Dendritic cell treated with granulocyte-macrophage colony-stimulating factor and Interleukin-4, amounts not matched to agents 40 ng/mL and 50 ng/mL, for 4 days (primary cell): ENCODE measurements at regions not wholly inside any gene's neighbourhood (a gene's known extent, or its start where the extent isn't known, plus 50 kb on each side); places are given as distances from the start of the nearest gene placed in this dataset.
A peak's percentile ranks its signal among the peaks of the same experiment; 100 is the strongest.

Experiments
- H3K27ac Mint-ChIP-seq: one replicate; pipeline ENCODE4 v1.8.0; 2022; ENCODE audit warnings: mild to moderate bottlenecking, mixed read lengths
- H3K27me3 Mint-ChIP-seq: one replicate; pipeline ENCODE4 v1.8.0; 2022; ENCODE audit warnings: mild to moderate bottlenecking, mixed read lengths
- H3K36me3 Mint-ChIP-seq: one replicate; pipeline ENCODE4 v1.8.0; 2022; ENCODE audit warnings: low read depth, mixed read lengths
- H3K4me1 Mint-ChIP-seq: one replicate; pipeline ENCODE4 v1.8.0; 2022; ENCODE audit warnings: low read depth, mixed read lengths
- H3K4me3 Mint-ChIP-seq: one replicate; pipeline ENCODE4 v1.8.0; 2022; ENCODE audit warnings: mild to moderate bottlenecking, moderate library complexity, mixed read lengths
- H3K9me3 Mint-ChIP-seq: one replicate; pipeline ENCODE4 v1.8.0; 2022; ENCODE audit warnings: mixed read lengths
- intact Hi-C: fragments of 100-400 bp; cut with micrococcal nuclease; formaldehyde crosslinking; loops from one replicate; pipeline ENCODE4 v1.15.0; 2022

GRCh38 chr7:47648275-47648925, 66.5 kb upstream of the TNS3 start:
- peak overlapping the region; percentile 53 for H3K27ac Mint-ChIP-seq
- peaks cover 3% of the 10 kb centered on the region for H3K27me3 Mint-ChIP-seq
- H3K36me3 Mint-ChIP-seq, result no peaks in the 10 kb centered on the region
- intact Hi-C loops, result no loop called here
- H3K9me3 Mint-ChIP-seq, result peaks cover 11% of the 10 kb centered on the region
- H3K4me1 Mint-ChIP-seq, result peaks cover 26% of the 10 kb centered on the region
- H3K4me3 Mint-ChIP-seq, result no peak overlapping the region

- Mint-ChIP-seq H3K4me1 (peaks cover 22% of the 10 kb centered on the region), H3K9me3 (peaks cover 14% of the 10 kb centered on the region), H3K27me3 (peaks cover 3% of the 10 kb centered on the region), H3K4me3 (no peak overlapping the region), H3K36me3 (no peaks in the 10 kb centered on the region), H3K27ac (peak overlapping the region; percentile 56)
- intact Hi-C loops, result no loop called here
These were observed 66.0 kb upstream of the TNS3 start for GRCh38 chr7:47647918-47648250.

- H3K4me3 Mint-ChIP-seq, result no peak overlapping the region
- H3K27ac Mint-ChIP-seq, result peak overlapping the region; percentile 56
- intact Hi-C loops, result no loop called here
- no peaks in the 10 kb centered on the region for H3K36me3 Mint-ChIP-seq
- peaks cover 22% of the 10 kb centered on the region for H3K4me1 Mint-ChIP-seq
- H3K27me3 Mint-ChIP-seq, result peaks cover 3% of the 10 kb centered on the region
- H3K9me3 Mint-ChIP-seq, result peaks cover 14% of the 10 kb centered on the region
These were observed 65.4 kb upstream of the TNS3 start for GRCh38 chr7:47647181-47647917.

- intact Hi-C loops, result no loop called here
- peaks cover 28% of the 10 kb centered on the region for H3K4me1 Mint-ChIP-seq
- H3K36me3 Mint-ChIP-seq, result no peaks in the 10 kb centered on the region
- H3K4me3 Mint-ChIP-seq, result no peak overlapping the region
- peaks cover 14% of the 10 kb centered on the region for H3K9me3 Mint-ChIP-seq
- H3K27ac Mint-ChIP-seq, result no peak overlapping the region
- no peaks in the 10 kb centered on the region for H3K27me3 Mint-ChIP-seq
These were observed 61.9 kb upstream of the TNS3 start for GRCh38 chr7:47643716-47644400.

- Mint-ChIP-seq H3K27me3 (peaks cover 4% of the 10 kb centered on the region), H3K9me3 (peaks cover 14% of the 10 kb centered on the region)
- intact Hi-C loops, result no loop called here
These were observed 58.4 kb upstream of the TNS3 start for GRCh38 chr7:47640265-47640664.

GRCh38 chr7:47639495-47640110, 57.7 kb upstream of the TNS3 start:
- H3K9me3 Mint-ChIP-seq, result peaks cover 14% of the 10 kb centered on the region
- intact Hi-C loops, result no loop called here
- H3K27ac Mint-ChIP-seq, result no peak overlapping the region
- H3K27me3 Mint-ChIP-seq, result peaks cover 10% of the 10 kb centered on the region
- no peaks in the 10 kb centered on the region for H3K36me3 Mint-ChIP-seq
- peaks cover 21% of the 10 kb centered on the region for H3K4me1 Mint-ChIP-seq
- H3K4me3 Mint-ChIP-seq, result no peak overlapping the region

More at GRCh38 chr7:47640265-47640664, 58.4 kb upstream of the TNS3 start:
- Mint-ChIP-seq H3K4me3 (no peak overlapping the region), H3K4me1 (peaks cover 14% of the 10 kb centered on the region), H3K27ac (no peak overlapping the region), H3K36me3 (no peaks in the 10 kb centered on the region)

GRCh38 chr7:47638679-47639315, 56.9 kb upstream of the TNS3 start:
- no peaks in the 10 kb centered on the region for H3K36me3 Mint-ChIP-seq
- peaks cover 11% of the 10 kb centered on the region for H3K27me3 Mint-ChIP-seq
- no peak overlapping the region for H3K27ac Mint-ChIP-seq
- H3K4me3 Mint-ChIP-seq, result no peak overlapping the region
- H3K4me1 Mint-ChIP-seq, result peaks cover 27% of the 10 kb centered on the region
- intact Hi-C loops, result no loop called here
- peaks cover 6% of the 10 kb centered on the region for H3K9me3 Mint-ChIP-seq

- Mint-ChIP-seq H3K4me1 (peaks cover 42% of the 10 kb centered on the region), H3K27me3 (peaks cover 12% of the 10 kb centered on the region), H3K4me3 (no peak overlapping the region), H3K36me3 (no peaks in the 10 kb centered on the region), H3K9me3 (no peaks in the 10 kb centered on the region), H3K27ac (no peak overlapping the region)
- intact Hi-C loops, result no loop called here
These were observed 54.7 kb upstream of the TNS3 start for GRCh38 chr7:47636433-47637175.

- Mint-ChIP-seq H3K4me1 (peaks cover 44% of the 10 kb centered on the region), H3K27me3 (peaks cover 12% of the 10 kb centered on the region), H3K4me3 (no peak overlapping the region), H3K9me3 (no peaks in the 10 kb centered on the region), H3K36me3 (no peaks in the 10 kb centered on the region), H3K27ac (no peak overlapping the region)
- intact Hi-C loops, result no loop called here
These were observed 54.1 kb upstream of the TNS3 start for GRCh38 chr7:47636081-47636432.

GRCh38 chr7:47635091-47636080, 53.5 kb upstream of the TNS3 start:
- Mint-ChIP-seq H3K4me1 (peaks cover 44% of the 10 kb centered on the region), H3K9me3 (no peaks in the 10 kb centered on the region), H3K27me3 (peaks cover 12% of the 10 kb centered on the region), H3K27ac (no peak overlapping the region), H3K36me3 (no peaks in the 10 kb centered on the region), H3K4me3 (no peak overlapping the region)
- intact Hi-C loops, result no loop called here

- peaks cover 12% of the 10 kb centered on the region for H3K27me3 Mint-ChIP-seq
- intact Hi-C loops, result no loop called here
- H3K9me3 Mint-ChIP-seq, result no peaks in the 10 kb centered on the region
- peaks cover 39% of the 10 kb centered on the region for H3K4me1 Mint-ChIP-seq
- H3K27ac Mint-ChIP-seq, result no peak overlapping the region
- H3K36me3 Mint-ChIP-seq, result no peaks in the 10 kb centered on the region
- H3K4me3 Mint-ChIP-seq, result no peak overlapping the region
These were observed 52.4 kb upstream of the TNS3 start for GRCh38 chr7:47634273-47634672.

- H3K36me3 Mint-ChIP-seq, result no peaks in the 10 kb centered on the region
- no peak overlapping the region for H3K4me3 Mint-ChIP-seq
- H3K27ac Mint-ChIP-seq, result peak overlapping the region; percentile 36
- H3K27me3 Mint-ChIP-seq, result peaks cover 12% of the 10 kb centered on the region
- H3K9me3 Mint-ChIP-seq, result no peaks in the 10 kb centered on the region
- H3K4me1 Mint-ChIP-seq, result peaks cover 38% of the 10 kb centered on the region
- intact Hi-C loops, result no loop called here
These were observed 51.2 kb upstream of the TNS3 start for GRCh38 chr7:47633134-47633533.
